NT2/D1 (cell line): ENCODE measurements at regions not wholly inside any gene's neighbourhood (a gene's known extent, or its start where the extent isn't known, plus 50 kb on each side); places are given as distances from the start of the nearest gene placed in this dataset.

Experiments
- DNase-seq: peaks from one replicate; pipeline ENCODE4 v3.0.0-alpha.2; 2011; ENCODE audit warnings: low read depth, low spot score
- H3K27me3 ChIP-seq: 2 replicates; pipeline ENCODE4 v1.6.0; 2011; ENCODE audit warnings: mild to moderate bottlenecking; ENCODE audit not compliant: insufficient read length, insufficient read depth
- H3K36me3 ChIP-seq: 2 replicates; pipeline ENCODE4 v1.6.1; 2011; ENCODE audit warnings: mild to moderate bottlenecking, low read length, mixed read lengths; ENCODE audit not compliant: insufficient read depth, insufficient read length
- H3K4me1 ChIP-seq: 2 replicates; pipeline ENCODE4 v1.5.1; 2011; ENCODE audit not compliant: insufficient read depth, insufficient read length
- H3K4me3 ChIP-seq: 2 replicates; pipeline ENCODE4 v1.5.1; 2011; ENCODE audit warnings: low read depth; ENCODE audit not compliant: insufficient read length
- H3K9ac ChIP-seq: 2 replicates; pipeline ENCODE4 v1.6.0; 2011; ENCODE audit warnings: low read depth; ENCODE audit not compliant: insufficient read length
- H3K9me3 ChIP-seq: 2 replicates; pipeline ENCODE4 v1.5.1; 2011; ENCODE audit warnings: mild to moderate bottlenecking, low read length; ENCODE audit not compliant: insufficient read depth
- SUZ12 ChIP-seq: IDR thresholded peaks from 2 replicates; pipeline ENCODE4 v1.6.1; 2011; ENCODE audit not compliant: insufficient read length, insufficient read depth; ENCODE audit errors: extremely low read depth
- YY1 ChIP-seq: IDR thresholded peaks from 2 replicates; pipeline ENCODE4 v1.6.1; 2011; ENCODE audit not compliant: insufficient read length, insufficient read depth
- ZNF274 ChIP-seq: IDR thresholded peaks from 2 replicates; pipeline ENCODE4 v1.6.1; 2011; ENCODE audit warnings: mild to moderate bottlenecking, low read depth, low read length

DNA sequence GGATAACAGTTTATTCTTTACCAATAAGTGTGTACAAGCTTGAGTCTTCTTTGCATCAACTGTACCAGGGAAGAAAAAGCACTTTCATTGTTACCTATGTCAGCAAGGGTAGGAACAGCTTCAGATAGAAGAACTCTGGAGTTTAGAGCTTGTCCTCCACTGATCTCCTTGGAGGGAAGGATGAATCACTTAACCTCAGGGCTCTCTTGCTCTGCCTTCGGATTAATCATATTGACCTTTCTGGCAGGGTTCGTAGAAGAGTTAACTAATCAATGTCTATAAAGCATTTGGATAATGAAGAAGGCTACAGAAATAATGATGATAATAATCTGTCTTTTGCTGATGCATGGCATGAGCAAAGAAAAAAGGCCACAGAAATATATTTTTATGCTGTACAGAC, 339.5 kb upstream of the TPK1 start:
- no peaks in the 10 kb centered on the region for H3K27me3 ChIP-seq
- no peaks in the 10 kb centered on the region for H3K36me3 ChIP-seq
- no peak for DNase-seq
- no peaks in the 10 kb centered on the region for H3K4me1 ChIP-seq
- TF ChIP-seq YY1: no peak
- H3K9me3 ChIP-seq: no peaks in the 10 kb centered on the region
- H3K4me3 ChIP-seq: no peak overlapping the region
- H3K9ac ChIP-seq: no peak overlapping the region

DNA sequence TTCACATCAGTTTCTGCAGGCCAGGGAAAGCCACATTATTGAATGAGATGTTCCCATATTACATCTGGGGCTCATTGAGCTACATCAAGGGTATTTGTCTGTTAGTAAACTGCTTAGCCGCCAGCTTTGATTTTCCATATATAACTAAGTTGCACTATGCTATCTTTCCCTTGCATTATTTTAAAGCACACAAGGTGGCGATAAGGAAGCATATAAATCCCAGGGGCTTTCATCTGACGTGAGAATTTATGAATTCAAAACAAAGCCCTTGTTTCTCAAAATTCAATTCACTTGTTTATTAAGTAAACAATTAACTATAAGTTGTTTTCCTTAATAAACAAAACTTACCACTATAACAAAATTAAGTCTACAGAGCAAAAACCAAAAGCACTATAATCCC, 334.1 kb upstream of the TPK1 start:
- no peaks in the 10 kb centered on the region for H3K4me1 ChIP-seq
- H3K27me3 ChIP-seq: no peaks in the 10 kb centered on the region
- no peak overlapping the region for H3K9ac ChIP-seq
- no peaks in the 10 kb centered on the region for H3K36me3 ChIP-seq
- no peak for DNase-seq
- no peaks in the 10 kb centered on the region for H3K9me3 ChIP-seq
- H3K4me3 ChIP-seq: no peak overlapping the region
- TF ChIP-seq YY1 (no peak), SUZ12 (no peak), ZNF274 (no peak)

DNA sequence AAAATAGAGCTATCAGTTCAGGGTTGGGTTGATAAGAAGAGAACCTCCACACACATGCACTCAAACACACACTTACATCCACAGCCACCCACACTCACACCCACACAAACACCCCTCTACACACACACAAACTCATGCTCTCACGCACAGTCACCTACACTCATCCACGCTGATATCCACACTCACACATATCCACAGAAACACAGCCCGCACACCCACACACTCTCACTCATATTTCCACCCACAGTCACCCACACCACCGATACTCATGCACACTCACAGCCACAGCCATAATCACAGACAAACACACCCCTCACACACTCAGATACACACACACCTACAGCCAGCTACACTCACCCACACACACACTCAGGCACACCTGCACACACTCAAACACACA, 333.0 kb upstream of the TPK1 start:
- H3K36me3 ChIP-seq: no peaks in the 10 kb centered on the region
- no peak for DNase-seq
- no peak for TF ChIP-seq YY1
- no peak for TF ChIP-seq ZNF274
- TF ChIP-seq SUZ12: no peak

DNA sequence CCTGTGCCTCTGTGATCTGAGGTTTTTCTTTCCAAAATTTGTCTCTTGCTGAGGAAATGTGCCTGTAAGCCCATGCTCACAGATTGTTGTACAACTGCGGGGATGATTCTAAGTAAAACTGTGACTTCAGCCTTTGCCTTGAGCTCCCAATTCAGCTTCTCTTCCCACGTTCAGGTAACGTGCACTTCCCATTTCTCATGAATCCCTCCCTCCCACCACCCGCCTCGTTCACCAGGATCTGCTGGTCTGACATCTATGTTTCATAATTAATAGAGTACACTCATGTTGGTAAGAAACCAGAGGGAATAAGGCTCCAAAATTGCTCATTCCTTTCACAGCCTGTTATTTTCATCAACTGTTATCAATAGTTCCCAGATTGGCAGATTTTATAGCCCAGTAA, 332.6 kb upstream of the TPK1 start:
- Histone ChIP-seq H3K9ac (no peak overlapping the region), H3K4me1 (no peaks in the 10 kb centered on the region), H3K9me3 (no peaks in the 10 kb centered on the region), H3K27me3 (no peaks in the 10 kb centered on the region), H3K36me3 (no peaks in the 10 kb centered on the region), H3K4me3 (no peak overlapping the region)
- TF ChIP-seq SUZ12: no peak
- no peak for TF ChIP-seq YY1
- TF ChIP-seq ZNF274: no peak
- no peak for DNase-seq

More for the DNA sequence above, 333.0 kb upstream of the TPK1 start:
- H3K27me3 ChIP-seq: no peaks in the 10 kb centered on the region
- H3K9ac ChIP-seq: no peak overlapping the region
- no peaks in the 10 kb centered on the region for H3K9me3 ChIP-seq
- H3K4me1 ChIP-seq: no peaks in the 10 kb centered on the region
- H3K4me3 ChIP-seq: no peak overlapping the region

DNA sequence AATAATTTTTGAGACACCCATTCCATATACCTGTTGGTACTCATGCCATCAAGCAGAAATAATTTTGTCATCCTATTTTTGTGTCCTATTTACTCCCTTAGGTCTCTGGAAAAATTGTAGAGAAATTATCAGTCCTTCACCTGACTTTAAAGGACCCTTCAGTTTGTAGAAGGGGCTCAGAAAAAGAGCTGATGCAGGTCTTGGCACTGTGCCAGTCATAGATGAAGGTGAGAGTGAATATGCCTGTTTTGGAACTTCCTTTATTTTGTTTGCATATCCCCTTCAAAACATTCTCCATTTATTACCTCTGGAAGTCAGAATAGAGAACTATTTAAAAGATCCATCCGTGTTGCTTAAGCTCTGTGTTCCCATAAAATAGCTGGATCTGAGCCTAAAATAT, 321.0 kb upstream of the TPK1 start:
- H3K4me1 ChIP-seq: no peaks in the 10 kb centered on the region
- H3K27me3 ChIP-seq: no peaks in the 10 kb centered on the region
- TF ChIP-seq YY1 (no peak), ZNF274 (no peak), SUZ12 (no peak)
- H3K4me3 ChIP-seq: no peak overlapping the region
- H3K9me3 ChIP-seq: no peaks in the 10 kb centered on the region
- H3K36me3 ChIP-seq: no peaks in the 10 kb centered on the region
- no peak for DNase-seq
- H3K9ac ChIP-seq: no peak overlapping the region

DNA sequence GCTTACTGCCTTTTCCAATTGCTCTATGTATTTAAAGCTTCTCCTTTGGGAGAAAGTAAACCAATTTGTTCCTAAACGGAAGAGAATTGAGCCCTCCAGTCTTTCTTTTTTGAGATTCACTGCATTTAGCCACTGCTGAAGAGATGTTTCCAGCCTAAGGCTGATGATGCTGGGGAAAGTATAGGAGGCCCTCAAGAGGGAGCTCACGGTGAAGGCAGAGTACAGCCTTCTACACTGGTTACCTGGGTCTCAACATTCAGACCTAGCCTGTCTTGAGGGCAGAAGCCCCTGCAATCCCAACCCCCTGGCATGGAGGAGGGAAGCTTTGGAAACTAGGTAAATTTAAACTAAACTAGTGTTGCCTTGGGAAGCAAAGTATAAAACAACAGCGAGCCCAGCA, 316.7 kb upstream of the TPK1 start:
- no peak for DNase-seq
- Histone ChIP-seq H3K9me3 (no peaks in the 10 kb centered on the region), H3K27me3 (no peaks in the 10 kb centered on the region), H3K36me3 (no peaks in the 10 kb centered on the region), H3K4me1 (no peaks in the 10 kb centered on the region), H3K9ac (no peak overlapping the region), H3K4me3 (no peak overlapping the region)
- TF ChIP-seq SUZ12: no peak
- no peak for TF ChIP-seq ZNF274

DNA sequence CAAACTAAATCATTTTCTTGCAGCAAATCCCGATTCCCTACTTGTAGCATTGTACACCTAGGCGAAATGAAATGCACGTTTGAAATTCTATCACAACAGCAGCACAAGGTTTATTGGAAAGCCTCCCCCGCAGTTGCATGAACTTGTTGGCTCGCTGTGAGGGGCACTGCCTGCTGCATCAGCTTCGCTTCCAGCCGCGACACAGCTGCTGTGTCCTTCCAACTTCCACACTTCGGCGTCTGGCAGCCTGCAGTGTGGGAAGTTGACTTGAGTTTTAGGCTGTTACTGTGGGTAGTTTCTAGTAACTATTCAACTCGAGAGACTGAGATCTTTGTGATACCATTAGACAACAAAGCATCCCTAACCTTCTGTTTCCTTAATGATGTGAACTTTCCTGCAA, 315.8 kb upstream of the TPK1 start:
- Histone ChIP-seq H3K27me3 (no peaks in the 10 kb centered on the region), H3K36me3 (no peaks in the 10 kb centered on the region), H3K4me1 (no peaks in the 10 kb centered on the region), H3K9ac (no peak overlapping the region), H3K4me3 (no peak overlapping the region), H3K9me3 (no peaks in the 10 kb centered on the region)
- TF ChIP-seq SUZ12 (no peak), ZNF274 (no peak)
- DNase-seq: no peak

DNA sequence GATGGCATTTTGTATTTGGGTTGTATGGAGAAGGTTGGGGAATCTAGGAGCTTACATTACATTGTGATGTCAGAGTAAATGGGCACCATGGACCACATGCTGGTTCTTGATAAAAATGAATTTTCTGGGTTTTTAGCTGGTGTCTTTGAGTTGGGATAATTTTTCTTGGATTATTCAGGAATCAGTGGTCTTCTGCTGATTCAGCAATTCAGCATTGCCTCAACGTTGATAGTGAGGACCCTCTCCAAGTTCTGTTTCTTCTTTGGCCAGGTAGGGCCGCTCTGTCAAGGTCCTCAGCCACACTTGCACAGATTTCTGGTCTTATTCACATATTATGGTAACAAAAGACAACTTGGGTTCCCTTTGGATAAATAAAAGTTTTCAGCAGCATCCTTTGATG, 312.0 kb upstream of the TPK1 start:
- no peaks in the 10 kb centered on the region for H3K9me3 ChIP-seq
- H3K9ac ChIP-seq: no peak overlapping the region
- no peak for TF ChIP-seq YY1
- TF ChIP-seq SUZ12: no peak
- TF ChIP-seq ZNF274: no peak
- DNase-seq: no peak
- H3K27me3 ChIP-seq: no peaks in the 10 kb centered on the region
- no peaks in the 10 kb centered on the region for H3K4me1 ChIP-seq
- no peaks in the 10 kb centered on the region for H3K36me3 ChIP-seq
- no peak overlapping the region for H3K4me3 ChIP-seq
